NCI-H2196 (cell line): ENCODE measurements at regions not wholly inside any gene's neighbourhood (a gene's known extent, or its start where the extent isn't known, plus 50 kb on each side); places are given as distances from the start of the nearest gene placed in this dataset.

ENCODE experiments used
- DNase-seq: peaks from one replicate; lab custom pipeline; 2025; ENCODE audit not compliant: unreplicated experiment; lab: John Stamatoyannopoulos, UW

DNA sequence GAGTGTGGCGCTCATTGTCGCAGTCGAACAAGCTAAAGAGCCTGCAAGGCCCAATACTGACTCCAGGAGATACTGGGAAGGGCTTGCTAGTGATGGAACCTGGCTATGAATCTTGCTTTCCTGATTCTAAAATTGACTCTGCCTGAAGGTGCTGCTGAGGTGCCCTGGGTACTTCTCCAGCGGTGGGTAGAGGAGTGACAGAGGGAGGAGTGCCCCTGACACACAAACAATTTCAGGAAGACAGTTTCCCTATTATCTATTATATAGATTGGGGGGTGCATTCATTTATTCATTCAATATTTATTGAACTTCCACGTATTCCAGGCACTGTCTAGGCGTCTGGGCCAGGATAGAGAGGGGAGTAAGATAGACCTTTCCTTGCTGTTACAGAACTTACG is 339.2 kb upstream of the GATB start:
- DNase-seq, result no peak

GRCh38 chr4:152099555-152099954 is 338.7 kb upstream of the GATB start:
- DNase-seq, result no peak

DNA sequence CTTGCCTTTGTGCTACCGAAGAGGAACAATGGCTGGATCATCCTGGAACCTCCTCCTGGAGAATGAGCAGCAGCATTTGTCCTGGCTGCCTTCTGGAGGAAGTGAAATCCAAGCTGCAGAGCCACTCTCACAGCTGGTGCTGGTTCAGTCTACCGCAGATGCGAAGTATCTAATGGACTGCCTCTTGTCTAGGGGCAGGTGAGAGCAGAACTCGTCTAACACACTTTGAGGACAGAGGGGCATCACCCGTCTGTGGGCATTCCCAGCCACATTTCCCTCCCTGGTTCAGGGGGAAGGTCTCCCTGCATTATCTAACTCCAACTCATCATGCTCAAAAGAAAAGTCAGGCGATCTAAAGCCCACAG is 338.2 kb upstream of the GATB start:
- peak; percentile 31 for DNase-seq

DNA sequence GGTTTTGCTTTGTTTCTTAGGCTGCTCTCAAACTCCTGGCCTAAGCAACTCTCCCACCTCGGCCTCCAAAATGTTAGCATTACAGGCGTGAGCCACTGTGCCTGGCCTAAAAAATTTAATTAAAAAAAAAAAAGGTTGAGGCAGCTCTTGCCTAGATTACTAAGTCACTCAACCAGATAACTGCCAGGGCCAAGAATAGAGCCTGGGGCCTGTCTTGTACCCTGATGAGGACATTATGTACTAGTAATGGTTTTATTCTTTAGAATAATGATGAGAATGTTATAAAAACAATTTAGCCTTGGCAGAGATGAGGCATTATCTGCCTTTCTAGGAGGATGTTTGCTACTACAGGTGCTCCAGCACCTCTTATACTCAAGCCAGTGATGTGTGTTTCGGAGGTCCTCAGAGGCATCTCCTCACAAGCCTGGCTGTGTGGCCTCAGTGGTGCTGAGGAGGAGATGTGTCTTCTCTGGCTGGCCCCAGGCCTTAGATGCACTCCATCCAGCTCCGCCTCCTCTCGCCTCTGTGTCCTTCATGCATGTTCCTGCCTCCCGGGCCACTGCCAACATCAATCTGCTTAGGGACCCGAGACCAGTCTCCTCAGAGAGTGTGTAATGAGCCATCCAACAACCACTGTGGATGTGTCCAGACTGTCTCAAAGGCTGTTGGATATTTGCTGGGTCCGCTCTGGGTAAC is 337.7 kb upstream of the GATB start:
- no peak for DNase-seq

GRCh38 chr4:152097371-152097770 is 336.6 kb upstream of the GATB start:
- DNase-seq, result no peak

DNA sequence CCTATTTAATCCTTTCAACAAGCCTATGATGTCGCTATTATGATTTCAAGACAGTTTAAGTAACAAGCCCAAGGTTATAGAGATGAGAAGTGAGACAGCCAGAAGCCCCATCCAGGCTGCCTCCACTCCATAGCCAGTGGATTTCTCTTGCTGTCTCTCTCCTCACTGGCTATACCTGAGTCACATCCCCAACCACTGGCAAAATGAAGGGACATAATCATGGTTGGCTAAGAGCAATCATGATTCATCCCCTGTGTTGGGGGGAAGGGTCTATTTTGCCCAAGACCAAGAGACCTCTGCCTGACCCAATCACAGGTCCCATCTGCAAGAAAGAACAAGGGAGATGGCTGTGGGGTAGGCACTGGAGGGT is 334.9 kb upstream of the GATB start:
- no peak for DNase-seq

- DNase-seq, result peak; percentile 43
Observed at GRCh38 chr4:152094970-152095700, 334.3 kb upstream of the GATB start.

GRCh38 chr4:152091405-152091804 is 330.6 kb upstream of the GATB start:
- DNase-seq, result no peak

DNA sequence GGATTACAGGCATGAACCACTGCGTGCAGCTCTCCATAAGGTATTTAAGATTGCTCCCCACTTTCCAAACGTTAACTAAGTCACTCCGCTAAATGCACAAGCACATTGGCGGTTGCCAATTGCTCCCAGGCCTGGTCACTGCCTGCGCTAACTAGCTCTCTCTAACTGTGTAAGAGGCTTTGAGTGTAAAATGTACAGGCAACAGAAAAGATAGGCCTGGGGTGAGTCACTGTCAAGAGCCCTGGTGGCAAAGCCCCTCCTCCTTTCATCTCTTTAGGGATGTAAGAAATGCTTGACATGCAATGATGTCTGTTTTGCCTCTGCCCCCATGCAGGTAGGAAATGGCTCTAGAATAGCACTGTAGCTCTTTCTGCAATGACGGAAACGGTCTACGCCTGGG is 329.7 kb upstream of the GATB start:
- DNase-seq, result no peak

- DNase-seq, result no peak
Observed at GRCh38 chr4:152089584-152089983, 328.8 kb upstream of the GATB start.

DNA sequence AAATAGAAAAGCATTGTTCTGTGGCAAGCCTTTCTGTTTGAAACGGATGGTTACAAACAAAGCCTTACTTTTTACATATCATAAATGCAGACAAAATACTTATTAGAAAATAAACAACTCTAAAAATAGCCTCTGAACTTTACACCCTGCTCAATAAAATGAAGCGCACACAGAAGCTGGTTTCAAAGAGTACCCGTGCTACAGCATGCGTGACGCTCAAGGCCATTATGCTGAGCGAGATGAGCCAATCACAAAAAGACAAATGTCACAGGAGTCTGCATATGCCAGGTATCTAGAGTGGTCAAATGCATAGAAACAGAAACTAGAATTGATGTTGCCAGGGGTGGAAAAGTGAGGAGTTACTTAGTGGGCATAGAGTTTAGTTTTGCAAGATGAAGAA is 326.5 kb upstream of the GATB start:
- DNase-seq, result no peak

GRCh38 chr4:152085657-152086056 is 324.9 kb upstream of the GATB start:
- no peak for DNase-seq

GRCh38 chr4:152083338-152083737 is 322.5 kb upstream of the GATB start:
- no peak for DNase-seq

- DNase-seq, result no peak
Observed at GRCh38 chr4:152081024-152081423, 320.2 kb upstream of the GATB start.

DNA sequence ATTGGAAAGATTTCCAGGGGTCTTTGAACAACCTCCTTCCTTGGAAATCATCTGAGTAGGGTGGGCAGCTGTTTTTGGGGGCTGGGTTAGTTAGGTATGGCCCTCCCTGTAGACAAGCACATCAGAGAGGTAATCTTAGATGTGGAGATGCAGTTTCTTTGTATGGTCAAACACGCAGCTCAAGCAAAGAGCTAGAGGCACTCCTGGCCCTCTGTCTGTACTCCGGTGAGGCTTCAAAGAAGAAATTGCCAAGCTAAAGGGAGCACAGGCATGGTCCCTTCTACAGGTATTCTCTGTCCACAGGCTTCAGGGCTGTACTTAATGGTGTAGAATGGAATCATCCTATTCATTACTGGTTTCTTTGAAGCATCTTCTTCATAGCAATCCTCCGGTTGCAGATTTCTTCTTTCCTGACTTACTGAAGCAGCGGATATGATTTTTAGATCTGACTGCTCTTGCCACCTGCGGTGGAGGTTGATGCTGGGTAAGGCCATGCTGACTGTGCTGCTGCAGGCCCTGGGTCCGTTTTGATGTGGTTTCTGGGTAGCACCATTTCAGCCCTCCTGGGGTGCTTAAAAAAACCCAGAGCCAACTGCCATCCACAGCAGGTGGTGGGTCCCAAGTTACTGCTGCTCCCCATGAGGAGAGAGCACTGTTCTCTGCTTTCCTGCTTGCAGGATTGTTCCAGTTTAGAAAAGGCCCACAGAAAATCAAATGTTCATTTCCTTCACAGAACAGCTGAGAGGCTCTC is 318.9 kb upstream of the GATB start:
- no peak for DNase-seq

DNA sequence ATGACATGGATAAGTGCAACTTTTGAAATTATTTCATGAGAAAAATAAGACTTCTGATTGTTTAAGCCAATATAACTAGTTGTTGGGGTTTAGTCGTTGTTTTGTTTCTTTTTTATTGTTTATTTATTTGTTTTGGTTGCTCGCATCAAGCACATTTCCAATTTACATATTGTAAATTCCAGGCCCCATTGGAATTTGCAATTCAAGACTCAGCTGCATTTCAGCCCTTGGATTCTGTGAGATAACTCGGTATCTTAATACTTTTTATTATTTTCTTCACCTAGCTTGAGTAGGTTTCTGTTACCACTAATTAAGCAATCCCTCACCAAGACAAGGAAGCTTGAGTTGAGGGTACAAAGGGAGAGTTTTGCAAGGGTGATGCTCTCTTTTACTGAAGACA is 318.3 kb upstream of the GATB start:
- DNase-seq, result no peak

DNA sequence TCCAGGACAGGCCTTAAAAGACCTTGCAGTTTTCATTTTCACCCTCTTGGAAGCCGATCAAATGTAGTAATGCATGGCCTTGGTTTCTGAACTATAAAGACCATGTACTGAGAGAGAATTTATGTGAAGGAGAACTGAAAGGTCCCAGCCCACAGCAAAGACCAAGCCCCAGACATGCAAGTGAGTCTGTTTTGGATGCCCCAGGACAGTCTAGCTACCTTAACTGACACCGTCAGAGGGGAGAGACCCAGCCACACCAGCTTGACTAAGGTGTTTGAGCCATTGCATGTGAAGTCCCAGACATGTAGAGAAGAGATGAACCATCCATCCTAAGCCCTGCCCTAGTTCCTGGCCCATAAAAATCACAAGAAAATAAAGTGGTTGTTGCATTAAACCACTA is 316.8 kb upstream of the GATB start:
- no peak for DNase-seq

DNA sequence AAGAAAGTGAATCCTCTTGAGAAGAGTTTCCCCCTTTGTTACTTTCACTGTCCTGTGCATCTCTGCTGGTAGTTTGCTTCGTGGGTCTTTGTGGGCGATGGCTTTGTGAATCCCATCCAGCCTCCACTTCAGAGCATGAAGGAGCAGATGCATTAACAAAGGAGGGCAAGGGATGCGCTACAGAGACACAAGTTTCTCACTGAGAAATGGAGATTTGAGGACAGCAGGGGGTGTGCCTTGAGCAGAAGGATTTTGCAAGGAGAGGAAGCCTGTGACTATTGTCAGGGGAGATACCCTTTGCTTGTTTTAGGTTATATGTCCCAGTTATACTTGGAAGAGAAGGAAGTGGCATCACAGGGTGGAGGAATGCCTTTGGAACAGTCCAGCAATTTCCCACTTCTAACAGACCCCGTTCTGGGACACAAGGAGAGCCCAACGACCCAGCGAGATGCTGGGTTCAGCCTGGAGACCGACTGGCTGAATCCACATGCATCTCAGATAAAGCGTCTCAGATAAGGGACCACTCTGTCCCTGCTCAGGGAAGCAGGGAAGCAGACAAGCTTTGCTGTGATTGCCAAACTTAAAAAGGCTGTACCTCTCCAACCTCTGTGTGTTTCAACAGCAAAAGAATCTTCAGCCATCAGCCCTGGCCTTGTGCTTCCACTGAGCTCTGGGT is 314.6 kb upstream of the GATB start:
- DNase-seq, result no peak

- no peak for DNase-seq
Observed at GRCh38 chr4:152074573-152074972, 313.8 kb upstream of the GATB start.

GRCh38 chr4:152074088-152074437 is 313.3 kb upstream of the GATB start:
- no peak for DNase-seq

DNA sequence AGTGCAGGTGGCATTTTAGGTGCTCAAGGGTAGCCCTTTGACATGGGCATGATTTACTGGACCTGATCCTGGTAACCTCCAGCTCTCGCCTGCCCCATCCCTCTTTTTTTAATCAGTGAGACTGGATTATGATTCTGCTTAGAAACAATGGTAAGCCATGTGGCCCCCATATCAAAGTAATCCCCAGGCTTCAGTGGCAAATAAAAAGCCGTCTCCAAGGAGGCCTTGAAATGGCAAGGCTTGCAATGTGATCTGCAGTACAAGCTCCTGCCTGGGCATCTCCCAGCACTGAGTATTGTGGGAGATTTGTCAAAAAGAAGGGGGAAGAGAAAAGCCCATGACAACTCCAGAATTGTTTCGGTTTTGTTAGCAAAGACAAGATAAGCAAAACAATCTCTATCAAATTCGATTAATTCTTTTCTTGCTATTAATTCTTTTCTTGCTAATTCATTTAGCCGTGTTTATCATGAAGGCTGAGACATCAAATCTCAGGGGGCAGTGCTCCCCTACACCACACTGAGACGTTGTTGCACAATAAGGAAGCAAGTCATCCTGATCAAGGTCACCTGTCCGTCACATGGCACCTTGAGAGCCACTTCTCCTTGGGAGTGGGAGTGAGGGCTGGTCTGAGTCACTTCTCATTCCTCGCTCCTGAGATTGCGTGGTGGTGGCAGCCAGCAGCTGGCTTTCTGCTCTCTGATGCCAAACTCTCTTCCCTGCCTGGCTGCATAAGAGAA is 312.7 kb upstream of the GATB start:
- no peak for DNase-seq
